Left lung (tissue), 4 donors: ENCODE measurements at regions not wholly inside any gene's neighbourhood (a gene's known extent, or its start where the extent isn't known, plus 50 kb on each side); places are given as distances from the start of the nearest gene placed in this dataset.
A peak's percentile ranks its signal among the peaks of the same experiment; 100 is the strongest.

Experiments
- ATAC-seq: fragments of 200-7000 bp; cut with Tn5 transposase; one replicate; pipeline ENCODE4 v1.9.1; 2020; ENCODE audit warnings: moderate library complexity
- DNase-seq, 4 donors: peaks; one replicate each; pipeline ENCODE4 v3.0.0-alpha.2; 2013 to 2020
- H3K27ac ChIP-seq, 2 donors: fragments of 200-600 bp; sonication (generic) in 1 of 2; one replicate each; pipeline versions ENCODE4 v1.5.0 to v1.8.0; 2020 to 2021
- H3K27me3 ChIP-seq, 2 donors: fragments of 200-600 bp; sonication (generic) in 1 of 2; one replicate each; pipeline versions ENCODE4 v1.5.0 to v1.8.0; 2020 to 2021
- H3K36me3 ChIP-seq, 2 donors: fragments of 200-600 bp; sonication (generic) in 1 of 2; one replicate each; pipeline versions ENCODE4 v1.5.0 to v1.8.0; 2020 to 2021
- H3K4me1 ChIP-seq, 2 donors: fragments of 200-600 bp; one replicate each; pipeline ENCODE4 v1.8.0; 2021
- H3K4me3 ChIP-seq, 2 donors: fragments of 200-600 bp; sonication (generic) in 1 of 2; one replicate each; pipeline versions ENCODE4 v1.5.0 to v1.8.0; 2020 to 2021; ENCODE audit warnings: mild to moderate bottlenecking in 1 of 2
- H3K9me3 ChIP-seq, 2 donors: fragments of 200-600 bp; sonication (generic) in 1 of 2; one replicate each; pipeline versions ENCODE4 v1.5.0 to v1.8.0; 2020 to 2021
- CTCF ChIP-seq, 2 donors: fragments of 200-600 bp; sonication (generic) in 1 of 2; IDR thresholded peaks; one replicate each; pipeline versions ENCODE4 v1.5.0 to v1.8.0; 2021; ENCODE audit warnings: antibody characterized with exemption in 2 of 2
- intact Hi-C, 2 donors: fragments of 100-400 bp; cut with DNase I; formaldehyde crosslinking; loops; one replicate each; pipeline versions ENCODE4 v1.11.2 to v1.14.2; 2022
- donor health status: DM: no; HTN: yes; CAD: no.
- donor health status: DM: no; HTN: no; CAD: no.

DNA sequence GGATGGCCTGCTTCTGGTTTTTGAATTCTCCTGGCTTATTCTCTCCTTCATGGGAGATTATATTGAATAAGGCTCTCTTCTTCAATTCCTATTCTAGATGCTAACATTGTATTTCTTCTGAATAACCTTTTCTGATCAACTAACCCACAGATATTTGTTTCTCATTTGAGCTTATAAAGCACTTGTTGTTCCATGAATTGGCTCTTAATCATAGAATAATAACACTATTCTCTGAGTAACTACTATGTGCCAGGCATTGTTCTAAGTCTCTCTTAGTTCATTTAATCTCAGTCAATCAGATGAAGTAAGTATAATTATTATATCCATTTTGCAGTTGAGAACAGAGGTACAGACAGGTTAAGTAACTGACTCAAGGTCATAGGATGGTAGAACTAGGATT is 136.3 kb upstream of the MLIP start:
- Histone ChIP-seq H3K9me3 (no peaks in the 10 kb centered on the region), H3K36me3 (no peaks in the 10 kb centered on the region), H3K27me3 (no peaks in the 10 kb centered on the region), H3K4me1 (no peaks in the 10 kb centered on the region), H3K4me3 (no peak overlapping the region), H3K27ac (no peak overlapping the region)
- DNase-seq (no peak), ATAC-seq (no peak)
- intact Hi-C loops: no loop called here
- no peak for TF ChIP-seq CTCF (IDR thresholded peaks at IDR 0.05)

GRCh38 chr6:53975941-53976615 is 135.2 kb upstream of the MLIP start:
- Histone ChIP-seq H3K27ac (no peak overlapping the region), H3K4me1 (no peaks in the 10 kb centered on the region), H3K4me3 (no peak overlapping the region), H3K9me3 (no peaks in the 10 kb centered on the region), H3K27me3 (no peaks in the 10 kb centered on the region), H3K36me3 (no peaks in the 10 kb centered on the region)
- no peak for TF ChIP-seq CTCF (IDR thresholded peaks at IDR 0.05)
- DNase-seq: no peak
- intact Hi-C loops: no loop called here
- ATAC-seq: no peak

DNA sequence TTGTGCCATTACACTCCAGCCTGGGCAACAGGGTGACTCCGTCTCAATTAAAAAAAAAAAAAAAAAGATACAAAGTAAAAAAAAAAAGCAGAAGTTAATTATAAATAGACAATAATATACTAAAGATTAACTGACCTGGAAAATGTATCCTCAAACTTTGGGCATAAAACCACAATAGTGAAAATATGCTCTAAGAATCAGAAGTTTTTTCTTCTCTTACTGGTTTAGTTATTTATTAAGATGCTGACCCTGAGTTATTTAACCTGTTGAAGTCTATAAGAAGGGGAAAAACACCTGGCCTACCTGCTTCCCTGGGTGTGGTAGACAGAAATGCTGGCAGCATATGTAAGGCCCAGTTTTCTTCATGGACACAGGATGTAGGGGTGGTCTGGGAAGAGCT is 133.7 kb upstream of the MLIP start:
- intact Hi-C loops: no loop called here
- TF ChIP-seq CTCF (IDR thresholded peaks at IDR 0.05): no peak
- ATAC-seq: no peak

DNA sequence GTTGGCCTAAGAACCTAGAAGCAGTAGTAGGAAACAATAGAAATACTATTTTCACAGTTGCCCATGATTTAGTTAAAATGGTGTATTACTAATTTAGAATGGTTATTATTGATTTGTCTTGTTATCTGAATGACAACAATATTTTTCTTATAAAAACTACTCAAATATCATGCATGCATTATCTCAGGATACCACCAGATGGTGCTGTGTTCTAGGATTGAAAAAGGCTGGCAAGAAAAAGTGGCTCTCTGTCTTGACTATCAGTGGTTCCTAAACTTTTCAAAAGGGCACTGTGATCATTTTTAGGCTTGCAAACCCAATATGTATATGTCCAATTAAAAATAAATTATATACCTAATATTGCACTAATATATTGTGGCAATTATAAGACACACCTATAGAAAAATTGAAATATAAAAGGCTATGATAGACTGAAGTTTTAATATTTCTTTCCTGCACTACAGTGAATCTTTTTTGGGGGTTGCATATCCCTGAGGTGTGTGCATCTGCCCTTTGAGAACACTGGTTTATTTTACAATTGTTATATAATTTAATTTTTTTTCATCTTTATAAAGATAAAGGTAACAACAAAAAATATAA is 131.7 kb upstream of the MLIP start:
- peak; percentile 61 to 75 for TF ChIP-seq CTCF (IDR thresholded peaks at IDR 0.05)
- Histone ChIP-seq H3K4me3 (no peak overlapping the region), H3K27ac (no peak overlapping the region), H3K9me3 (no peaks in the 10 kb centered on the region), H3K27me3 (no peaks in the 10 kb centered on the region), H3K4me1 (no peaks in the 10 kb centered on the region), H3K36me3 (no peaks in the 10 kb centered on the region)
- ATAC-seq (peak; percentile 74), DNase-seq (peak in 1 of 4 donors; percentile 41)
- intact Hi-C loops: no loop called here

More for the DNA sequence above, 133.7 kb upstream of the MLIP start:
- H3K27ac ChIP-seq: no peak overlapping the region
- H3K4me3 ChIP-seq: no peak overlapping the region
- H3K36me3 ChIP-seq: no peaks in the 10 kb centered on the region
- H3K4me1 ChIP-seq: no peaks in the 10 kb centered on the region
- DNase-seq: no peak
- no peaks in the 10 kb centered on the region for H3K9me3 ChIP-seq
- no peaks in the 10 kb centered on the region for H3K27me3 ChIP-seq

DNA sequence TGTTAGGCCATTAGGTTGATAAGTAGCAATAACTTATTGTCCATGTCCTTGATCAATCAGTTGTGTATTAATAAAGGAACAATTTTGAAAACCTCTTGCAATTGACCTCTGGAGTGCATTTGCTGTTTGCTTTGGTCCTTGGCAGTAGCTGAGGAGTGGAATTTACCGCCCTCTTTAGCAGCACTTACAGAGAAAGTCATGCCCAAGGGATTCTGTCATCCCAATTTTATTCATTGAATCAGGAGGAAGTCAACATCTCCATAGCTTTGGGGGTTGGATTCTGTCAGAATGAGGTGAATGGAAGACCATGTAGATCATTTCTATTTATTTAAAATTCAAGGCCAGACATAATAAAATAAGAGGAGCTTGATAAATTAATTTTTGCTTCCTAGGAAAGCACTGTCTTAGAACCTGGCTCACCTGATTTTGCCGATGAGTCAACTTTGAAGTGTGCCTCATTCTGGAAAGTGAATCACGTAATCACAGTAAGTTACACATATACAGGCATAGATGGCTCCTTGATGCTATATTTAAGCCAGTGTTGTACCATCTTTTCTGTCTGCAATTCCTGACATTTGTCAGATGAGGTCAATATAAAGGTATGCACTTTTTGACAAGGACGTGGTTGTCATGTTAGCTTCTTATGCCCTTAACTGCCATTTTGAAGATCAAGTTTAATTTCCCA is 128.7 kb upstream of the MLIP start:
- ATAC-seq (peak; percentile 45), DNase-seq (no peak)
- intact Hi-C loops: no loop called here
- Histone ChIP-seq H3K27me3 (no peaks in the 10 kb centered on the region), H3K36me3 (no peaks in the 10 kb centered on the region), H3K4me1 (no peaks in the 10 kb centered on the region), H3K4me3 (no peak overlapping the region), H3K9me3 (no peaks in the 10 kb centered on the region), H3K27ac (no peak overlapping the region)
- TF ChIP-seq CTCF (IDR thresholded peaks at IDR 0.05): no peak
